Activated CD8-positive, alpha-beta T cell treated with anti-CD3 and anti-CD28 coated beads for 36 hours (primary cell): ENCODE measurements at regions not wholly inside any gene's neighbourhood (a gene's known extent, or its start where the extent isn't known, plus 50 kb on each side); places are given as distances from the start of the nearest gene placed in this dataset.
"Not testable (repeated sequence)": the region's sequence is repeated elsewhere in the genome, so short reads cannot be mapped to it uniquely, and the experiment has no call there.

Experiments
- ATAC-seq: fragments of 200-7000 bp; cut with Tn5 transposase; one replicate; pipeline ENCODE4 v1.10.0; 2021; ENCODE audit warnings: mild to moderate bottlenecking, moderate library complexity
- CTCF ChIA-PET: fragments of 350-600 bp; sonication (Branson Sonifier 250); formaldehyde crosslinking; loops from one replicate; lab custom pipeline; 2021; ENCODE audit warnings: antibody characterized with exemption; lab: Charles Lee
- POLR2A ChIA-PET: fragments of 350-600 bp; sonication (Branson Sonifier 250); formaldehyde crosslinking; loops from one replicate; lab custom pipeline; 2021; ENCODE audit warnings: antibody characterized with exemption; lab: Charles Lee
- DNase-seq: peaks from one replicate; pipeline ENCODE4 v3.0.0-alpha.2; 2020
- H3K27ac Mint-ChIP-seq: one replicate; pipeline ENCODE4 v1.8.0; 2021; ENCODE audit warnings: mild to moderate bottlenecking, mixed read lengths
- H3K27me3 Mint-ChIP-seq: one replicate; pipeline ENCODE4 v1.8.0; 2021; ENCODE audit warnings: mixed read lengths
- H3K36me3 Mint-ChIP-seq: one replicate; pipeline ENCODE4 v1.8.0; 2021; ENCODE audit warnings: low read depth, mixed read lengths
- H3K4me1 Mint-ChIP-seq: one replicate; pipeline ENCODE4 v1.8.0; 2021; ENCODE audit warnings: low read depth, mixed read lengths
- H3K4me3 Mint-ChIP-seq: one replicate; pipeline ENCODE4 v1.8.0; 2021; ENCODE audit warnings: mild to moderate bottlenecking, moderate library complexity, mixed read lengths
- H3K9me3 Mint-ChIP-seq: one replicate; pipeline ENCODE4 v1.8.0; 2021; ENCODE audit warnings: mixed read lengths
- intact Hi-C: fragments of 100-400 bp; cut with micrococcal nuclease; formaldehyde crosslinking; loops from one replicate; pipeline ENCODE4 v1.10.0; 2022
- TF ChIP-seq, protein P1 (sequence below): fragments of 200-600 bp; IDR thresholded peaks from one replicate; pipeline ENCODE4 v1.8.0; 2022; ENCODE audit warnings: antibody characterized with exemption, mild to moderate bottlenecking

DNA sequence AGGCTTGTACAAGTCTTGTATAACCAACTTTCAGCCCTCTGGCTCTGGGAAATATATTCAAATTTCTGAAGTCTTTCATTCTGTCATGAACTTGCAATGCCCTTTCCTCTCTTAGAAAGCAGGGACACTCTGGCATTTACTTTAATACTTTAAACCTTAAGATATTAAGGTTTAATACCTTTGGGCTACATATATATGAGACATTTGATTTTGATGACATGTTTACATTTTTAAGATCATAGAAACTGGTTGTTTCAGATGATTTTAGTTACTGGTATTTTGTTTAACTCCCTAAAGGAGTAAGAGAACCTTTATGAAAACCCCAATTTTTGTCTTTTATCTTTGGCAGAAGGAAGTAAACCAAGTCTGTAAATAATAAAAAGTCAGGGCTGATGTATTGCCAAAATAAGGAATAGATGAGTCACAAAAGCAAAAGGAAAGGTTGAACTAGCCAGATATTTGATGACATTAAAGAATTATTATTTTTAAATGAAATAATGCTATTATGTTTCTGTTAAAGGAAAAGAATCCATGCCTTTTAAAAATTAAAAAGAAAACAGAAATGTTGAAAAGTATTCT lies 579.0 kb upstream of the CBLB start:
- ATAC-seq (no peak), DNase-seq (no peak)
- ChIA-PET POLR2A (no interaction called here), CTCF (no interaction called here)
- H3K27me3 Mint-ChIP-seq: no peaks in the 10 kb centered on the region
- no peak overlapping the region for H3K4me3 Mint-ChIP-seq
- intact Hi-C loops: no loop called here
- H3K9me3 Mint-ChIP-seq: peaks cover 11% of the 10 kb centered on the region
- H3K36me3 Mint-ChIP-seq: peaks cover 9% of the 10 kb centered on the region
- H3K27ac Mint-ChIP-seq: no peak overlapping the region
- TF ChIP-seq, protein P1, sequence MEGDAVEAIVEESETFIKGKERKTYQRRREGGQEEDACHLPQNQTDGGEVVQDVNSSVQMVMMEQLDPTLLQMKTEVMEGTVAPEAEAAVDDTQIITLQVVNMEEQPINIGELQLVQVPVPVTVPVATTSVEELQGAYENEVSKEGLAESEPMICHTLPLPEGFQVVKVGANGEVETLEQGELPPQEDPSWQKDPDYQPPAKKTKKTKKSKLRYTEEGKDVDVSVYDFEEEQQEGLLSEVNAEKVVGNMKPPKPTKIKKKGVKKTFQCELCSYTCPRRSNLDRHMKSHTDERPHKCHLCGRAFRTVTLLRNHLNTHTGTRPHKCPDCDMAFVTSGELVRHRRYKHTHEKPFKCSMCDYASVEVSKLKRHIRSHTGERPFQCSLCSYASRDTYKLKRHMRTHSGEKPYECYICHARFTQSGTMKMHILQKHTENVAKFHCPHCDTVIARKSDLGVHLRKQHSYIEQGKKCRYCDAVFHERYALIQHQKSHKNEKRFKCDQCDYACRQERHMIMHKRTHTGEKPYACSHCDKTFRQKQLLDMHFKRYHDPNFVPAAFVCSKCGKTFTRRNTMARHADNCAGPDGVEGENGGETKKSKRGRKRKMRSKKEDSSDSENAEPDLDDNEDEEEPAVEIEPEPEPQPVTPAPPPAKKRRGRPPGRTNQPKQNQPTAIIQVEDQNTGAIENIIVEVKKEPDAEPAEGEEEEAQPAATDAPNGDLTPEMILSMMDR: no peak
- H3K4me1 Mint-ChIP-seq: peaks cover 6% of the 10 kb centered on the region

DNA sequence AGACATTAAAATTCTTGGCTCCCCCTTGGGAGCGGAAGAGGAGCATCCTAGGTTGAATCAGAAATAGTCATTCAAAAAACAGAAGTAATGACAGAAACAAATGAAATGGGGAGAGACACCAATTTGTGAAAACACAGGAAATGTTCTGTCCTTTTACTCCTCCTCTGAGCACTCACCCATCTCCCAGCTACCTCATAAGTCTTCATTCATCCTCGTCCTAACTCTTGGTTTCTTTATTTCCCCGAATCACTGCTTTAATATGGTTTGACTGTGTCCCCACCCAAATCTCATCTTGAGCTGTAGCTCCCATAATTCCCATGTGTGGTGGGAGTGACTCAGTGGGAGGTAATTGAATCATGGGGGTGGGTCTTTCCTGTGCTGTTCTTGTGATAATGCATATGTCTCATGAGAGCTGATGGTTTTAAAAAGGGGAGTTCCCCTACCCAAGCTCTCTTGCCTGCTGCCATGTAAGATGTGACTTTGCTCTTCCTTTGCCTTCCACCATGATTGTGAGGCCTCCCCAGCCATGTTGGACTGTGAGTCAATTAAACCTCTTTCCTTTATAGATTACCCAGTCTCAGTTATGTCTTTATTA lies 579.7 kb upstream of the CBLB start:
- intact Hi-C loops, H3K4me1 Mint-ChIP-seq, POLR2A ChIA-PET, H3K4me3 Mint-ChIP-seq, ATAC-seq, H3K36me3 Mint-ChIP-seq, H3K27me3 Mint-ChIP-seq, H3K27ac Mint-ChIP-seq: not testable (repeated sequence)
- DNase-seq: peak; percentile 7
- CTCF ChIA-PET: interaction anchor here (0.6 to 0.8 kb wide), 2 partner anchors 9 to 38 kb away, joined by 3 read pairs; no protein-coding TSS in a partner anchor
- peaks cover 11% of the 10 kb centered on the region for H3K9me3 Mint-ChIP-seq

DNA sequence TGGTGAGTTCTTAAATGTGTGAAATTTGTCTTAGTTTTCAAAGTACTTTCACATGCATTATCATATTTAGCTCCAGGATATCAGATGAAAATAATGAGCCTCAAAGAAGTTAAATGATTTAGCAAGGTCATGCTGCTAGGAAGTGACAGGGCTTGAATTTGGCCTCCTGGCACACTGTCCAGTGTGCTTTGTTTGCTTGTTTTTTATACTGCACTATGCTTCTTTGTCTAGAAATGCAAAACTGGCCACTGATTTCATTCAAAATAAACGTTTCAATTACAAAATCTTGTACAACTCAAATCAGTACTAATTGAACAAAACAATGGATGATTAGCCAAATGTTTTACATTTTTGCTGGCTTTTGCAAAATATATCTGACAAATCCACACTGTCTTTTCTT lies 583.3 kb upstream of the CBLB start:
- CTCF ChIA-PET: no interaction called here
- H3K4me3 Mint-ChIP-seq: no peak overlapping the region
- ATAC-seq: no peak
- peaks cover 9% of the 10 kb centered on the region for H3K36me3 Mint-ChIP-seq
- intact Hi-C loops: no loop called here
- TF ChIP-seq, protein P1: no peak
- no peak overlapping the region for H3K27ac Mint-ChIP-seq
- DNase-seq: no peak
- peaks cover 3% of the 10 kb centered on the region for H3K4me1 Mint-ChIP-seq
- no peaks in the 10 kb centered on the region for H3K27me3 Mint-ChIP-seq
- peaks cover 11% of the 10 kb centered on the region for H3K9me3 Mint-ChIP-seq
- POLR2A ChIA-PET: interaction anchor here (0.9 kb wide), 1 partner anchor 9 kb away, joined by 3 read pairs; no protein-coding TSS in a partner anchor

DNA sequence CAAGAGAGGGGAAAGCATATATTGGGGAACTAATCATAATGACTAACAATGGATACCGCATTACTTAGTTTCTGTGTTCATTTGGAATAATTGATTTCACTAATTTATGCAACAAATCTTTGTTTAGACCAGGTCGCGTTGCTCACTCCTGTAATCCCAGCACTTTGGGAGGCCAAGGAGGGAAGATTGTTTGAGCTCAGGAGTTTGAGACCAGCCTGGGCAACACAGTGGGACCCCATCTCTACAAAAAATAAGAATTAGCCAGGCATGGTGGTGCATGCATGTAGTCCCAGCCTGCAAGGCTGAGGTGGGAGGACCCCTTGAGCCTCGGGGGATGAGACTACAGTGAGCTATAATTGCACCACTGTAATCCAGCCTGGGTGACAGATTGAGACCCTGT lies 585.7 kb upstream of the CBLB start:
- Mint-ChIP-seq H3K27ac (no peak overlapping the region), H3K27me3 (no peaks in the 10 kb centered on the region), H3K4me1 (peaks cover 11% of the 10 kb centered on the region), H3K9me3 (no peaks in the 10 kb centered on the region), H3K4me3 (no peak overlapping the region), H3K36me3 (no peaks in the 10 kb centered on the region)
- intact Hi-C loops: no loop called here
- ATAC-seq (no peak), DNase-seq (no peak)
- TF ChIP-seq, protein P1: no peak
- ChIA-PET CTCF (no interaction called here), POLR2A (no interaction called here)

DNA sequence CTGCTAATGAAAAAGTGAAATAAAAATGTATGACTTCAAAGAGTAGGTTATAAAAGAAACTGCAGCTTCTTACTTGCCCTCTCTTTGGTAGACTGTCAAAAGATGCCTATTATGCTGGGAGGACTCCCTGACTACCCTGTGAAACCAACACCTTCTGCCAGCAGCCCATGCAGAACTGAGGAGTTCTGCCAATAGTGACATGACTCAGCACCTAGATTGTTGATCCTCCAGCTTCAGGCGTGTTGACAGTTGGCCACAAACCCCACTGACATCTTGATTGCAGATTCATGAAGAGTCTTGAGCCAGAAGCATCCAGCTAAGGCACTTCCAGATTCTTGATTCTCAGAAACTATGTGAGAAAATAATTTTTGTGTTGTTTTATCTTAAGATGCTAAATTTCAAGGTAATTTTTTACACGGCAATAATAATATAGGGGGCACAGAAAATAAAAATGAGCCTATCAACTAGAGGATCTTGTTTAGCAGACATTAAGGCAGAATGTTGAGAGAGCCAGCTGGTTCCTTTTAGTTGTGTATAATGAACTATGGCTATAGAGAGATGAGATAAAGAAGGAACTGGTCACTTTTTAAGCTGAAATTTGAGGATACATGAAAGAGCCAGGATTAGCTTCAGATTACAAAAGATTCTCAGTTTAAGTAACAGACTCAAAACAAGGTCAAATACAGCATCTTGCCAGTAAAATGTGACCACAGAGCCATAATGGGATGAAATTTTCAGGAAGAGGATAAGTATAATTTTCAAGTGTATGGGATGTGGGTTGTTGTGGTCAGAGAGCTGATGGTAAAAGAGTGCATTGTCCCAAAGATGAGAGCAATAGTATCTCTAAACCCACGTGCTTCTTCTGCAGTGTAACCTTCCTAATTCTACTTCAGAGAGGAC lies 588.7 kb upstream of the CBLB start:
- peaks cover 2% of the 10 kb centered on the region for H3K9me3 Mint-ChIP-seq
- TF ChIP-seq, protein P1: no peak
- no peaks in the 10 kb centered on the region for H3K36me3 Mint-ChIP-seq
- no peaks in the 10 kb centered on the region for H3K27me3 Mint-ChIP-seq
- ChIA-PET POLR2A (interaction anchor here (0.8 kb wide), 1 partner anchor 108 kb away, joined by 3 read pairs; no protein-coding TSS in a partner anchor), CTCF (interaction anchor here (1.2 to 1.4 kb wide), 2 partner anchors 9 to 29 kb away, joined by 3 read pairs; no protein-coding TSS in a partner anchor)
- peaks cover 11% of the 10 kb centered on the region for H3K4me1 Mint-ChIP-seq
- no peak overlapping the region for H3K4me3 Mint-ChIP-seq
- intact Hi-C loops: no loop called here
- DNase-seq (peak; percentile 48), ATAC-seq (peak; percentile 97)
- H3K27ac Mint-ChIP-seq: peak overlapping the region; percentile 6
